CD14-positive monocyte (primary cell): ENCODE measurements at regions not wholly inside any gene's neighbourhood (a gene's known extent, or its start where the extent isn't known, plus 50 kb on each side); places are given as distances from the start of the nearest gene placed in this dataset.
"Not testable (repeated sequence)": the region's sequence is repeated elsewhere in the genome, so short reads cannot be mapped to it uniquely, and the experiment has no call there.

ENCODE experiments used
- DNase-seq, 3 donors: peaks; one replicate each; pipeline ENCODE4 v3.0.0-alpha.2; 2011 to 2022
- H2AFZ ChIP-seq: 2 replicates; pipeline ENCODE4 v1.6.0; 2012; ENCODE audit warnings: mild to moderate bottlenecking, low read depth, low read length, inconsistent platforms; ENCODE audit not compliant: insufficient read depth, poor library complexity, severe bottlenecking
- H3K27ac ChIP-seq, 2 donors: 1 replicate in 1 of 2; 2 replicates in 1 of 2; pipeline ENCODE4 v1.5.1; 2012 to 2013; ENCODE audit warnings: low read length in 2 of 2, control low read depth in 1 of 2, inconsistent platforms in 1 of 2, low read depth in 1 of 2, mild to moderate bottlenecking in 1 of 2
- H3K27me3 ChIP-seq, 2 donors: one replicate each; pipeline versions ENCODE4 v1.6.0 to v1.6.1; 2011 to 2013; ENCODE audit warnings: low read length in 2 of 2; ENCODE audit not compliant: control insufficient read depth in 2 of 2, insufficient read depth in 2 of 2
- H3K36me3 ChIP-seq, 2 donors: replicated peaks in 1 of 2; 1 replicate in 1 of 2; 2 replicates in 1 of 2; pipeline versions ENCODE4 v1.5.1 to v1.6.1; 2012 to 2013; ENCODE audit warnings: low read length in 2 of 2, control low read depth in 1 of 2, inconsistent platforms in 1 of 2, mild to moderate bottlenecking in 1 of 2; ENCODE audit not compliant: insufficient read depth in 2 of 2, control insufficient read depth in 1 of 2
- H3K4me1 ChIP-seq, 2 donors: 1 replicate in 1 of 2; 2 replicates in 1 of 2; pipeline versions ENCODE4 v1.5.1 to v1.6.1; 2012 to 2013; ENCODE audit warnings: low read length in 2 of 2, control low read depth in 1 of 2, inconsistent platforms in 1 of 2, mild to moderate bottlenecking in 1 of 2, moderate library complexity in 1 of 2; ENCODE audit not compliant: insufficient read depth in 2 of 2, control insufficient read depth in 1 of 2
- H3K4me2 ChIP-seq: replicated peaks from 2 replicates; pipeline ENCODE3; 2012; ENCODE audit warnings: low read length, moderate library complexity, mild to moderate bottlenecking; ENCODE audit not compliant: poor library complexity, severe bottlenecking; ENCODE audit errors: extremely low read depth
- H3K4me3 ChIP-seq, 3 experiments: fragments of 200-600 bp in 1 of 3; sonication (generic) in 1 of 3; replicated peaks in 1 of 3; 1 replicate in 2 of 3; 2 replicates in 1 of 3; pipeline ENCODE4 v1.5.1; 2011 to 2013; ENCODE audit warnings: low read length in 3 of 3, mild to moderate bottlenecking in 3 of 3, control low read depth in 2 of 3, low read depth in 2 of 3, inconsistent platforms in 1 of 3, moderate library complexity in 1 of 3
- H3K79me2 ChIP-seq: 2 replicates; pipeline ENCODE4 v1.6.0; 2012; ENCODE audit warnings: mild to moderate bottlenecking, control low read depth, inconsistent platforms, low read length, moderate library complexity; ENCODE audit not compliant: insufficient read depth
- H3K9ac ChIP-seq: 2 replicates; pipeline ENCODE4 v1.6.0; 2017; ENCODE audit warnings: low read length, mild to moderate bottlenecking; ENCODE audit not compliant: insufficient read depth, poor library complexity, severe bottlenecking
- H3K9me3 ChIP-seq, 2 donors: replicated peaks in 1 of 2; 1 replicate in 1 of 2; 2 replicates in 1 of 2; pipeline versions ENCODE4 v1.5.1 to v1.6.1; 2012 to 2013; ENCODE audit warnings: low read length in 2 of 2, control low read depth in 1 of 2; ENCODE audit not compliant: control insufficient read depth in 1 of 2, insufficient read depth in 1 of 2
- H4K20me1 ChIP-seq: 2 replicates; pipeline ENCODE4 v1.6.0; 2012; ENCODE audit warnings: mild to moderate bottlenecking, low read length, control low read depth, moderate library complexity; ENCODE audit not compliant: insufficient read depth
- H3K27ac Mint-ChIP-seq, 7 donors: one replicate each; pipeline ENCODE4 v1.8.0; 2020; ENCODE audit warnings: mild to moderate bottlenecking in 7 of 7, mixed read lengths in 7 of 7, moderate library complexity in 6 of 7, inconsistent platforms in 2 of 7
- H3K27me3 Mint-ChIP-seq, 3 donors: one replicate each; pipeline ENCODE4 v1.8.0; 2021 to 2022; ENCODE audit warnings: low read depth in 3 of 3, mild to moderate bottlenecking in 3 of 3, mixed read lengths in 3 of 3, moderate library complexity in 3 of 3, inconsistent platforms in 1 of 3
- H3K36me3 Mint-ChIP-seq, 2 donors: one replicate each; pipeline ENCODE4 v1.8.0; 2020; ENCODE audit warnings: mixed read lengths in 2 of 2, inconsistent platforms in 1 of 2, mild to moderate bottlenecking in 1 of 2
- H3K4me1 Mint-ChIP-seq: one replicate; pipeline ENCODE4 v1.8.0; 2020; ENCODE audit warnings: mild to moderate bottlenecking, mixed read lengths
- H3K4me3 Mint-ChIP-seq, 2 donors: one replicate each; pipeline ENCODE4 v1.8.0; 2020; ENCODE audit warnings: mild to moderate bottlenecking in 2 of 2, mixed read lengths in 2 of 2, moderate library complexity in 1 of 2
- H3K9me3 Mint-ChIP-seq, 7 donors: one replicate each; pipeline ENCODE4 v1.8.0; 2020 to 2022; ENCODE audit warnings: mixed read lengths in 7 of 7, mild to moderate bottlenecking in 6 of 7, moderate library complexity in 6 of 7, inconsistent platforms in 2 of 7
- CTCF ChIP-seq: fragments of 200-600 bp; IDR thresholded peaks from one replicate; pipeline ENCODE4 v1.8.0; 2022; ENCODE audit warnings: antibody characterized with exemption, mild to moderate bottlenecking
- WGBS: methylation state at CpG from one replicate; pipeline ENCODE4 v1.1.5; 2013; ENCODE audit warnings: missing lambda C conversion rate; ENCODE audit not compliant: insufficient coverage; 5-methylcytosine and 5-hydroxymethylcytosine counted together
- intact Hi-C, 2 donors: fragments of 100-400 bp; cut with micrococcal nuclease; formaldehyde crosslinking; loops; one replicate each; pipeline versions ENCODE4 v1.15.0 to v1.15.1; 2023

DNA sequence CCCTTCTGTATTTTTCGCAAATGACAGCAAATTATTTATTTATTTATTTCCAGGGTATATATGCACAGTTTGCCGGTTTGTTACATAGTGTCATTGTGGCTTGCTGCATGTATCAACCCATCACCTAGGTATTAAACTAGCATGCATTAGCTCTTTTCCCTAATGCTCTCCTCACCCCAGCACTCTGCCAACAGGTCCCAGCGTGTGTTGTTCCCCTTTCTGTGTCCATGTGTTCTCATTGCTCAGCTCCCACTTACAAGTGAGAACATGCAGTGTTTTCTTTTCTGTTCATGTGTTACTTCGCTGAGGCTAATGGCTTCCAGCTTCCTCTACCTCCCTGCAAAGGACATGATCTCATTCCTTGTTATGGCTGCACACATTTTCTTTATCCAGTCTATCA is 592.3 kb downstream of the TRIB2 start:
- no peaks in the 10 kb centered on the region for H3K27me3 Mint-ChIP-seq
- Histone ChIP-seq H3K4me1 (no peaks in the 10 kb centered on the region), H3K79me2 (no peaks in the 10 kb centered on the region), H3K36me3 (no peaks in the 10 kb centered on the region), H3K9ac (no peak overlapping the region), H3K27ac (no peak overlapping the region), H4K20me1 (no peaks in the 10 kb centered on the region), H3K27me3 (no peaks in the 10 kb centered on the region), H3K9me3 (peaks cover 12 to 16% of the 10 kb centered on the region in 2 donors), H3K4me2 (no peak overlapping the region), H2AFZ (no peak overlapping the region), H3K4me3 (no peak overlapping the region)
- no peaks in the 10 kb centered on the region for H3K4me1 Mint-ChIP-seq
- H3K27ac Mint-ChIP-seq: no peak overlapping the region
- no peak for TF ChIP-seq CTCF
- peaks cover 3 to 21% (median 6%) of the 10 kb centered on the region in 7 donors for H3K9me3 Mint-ChIP-seq
- WGBS: 67% methylated on average over 1 of the region's 4 CpGs
- intact Hi-C loops: no loop called here
- DNase-seq: no peak
- H3K36me3 Mint-ChIP-seq: no peaks in the 10 kb centered on the region
- H3K4me3 Mint-ChIP-seq: no peak overlapping the region

DNA sequence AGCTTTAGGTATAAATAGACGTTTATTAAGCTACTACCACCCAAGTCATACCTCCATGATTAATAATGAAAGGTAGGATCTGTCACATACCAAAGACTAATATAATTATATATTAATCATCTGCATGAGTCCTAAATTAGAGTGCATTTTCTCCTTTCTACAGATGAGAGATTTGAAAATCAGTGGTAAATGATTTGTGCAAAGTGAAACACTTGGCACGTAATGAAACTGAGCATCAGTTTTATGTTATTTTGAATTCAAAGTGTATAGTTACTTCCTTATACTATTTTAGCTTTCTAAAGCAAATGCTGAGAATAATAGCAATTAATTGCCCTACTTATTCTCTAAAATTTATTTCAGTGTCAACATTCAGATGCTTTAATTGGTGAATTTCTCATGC is 615.3 kb downstream of the TRIB2 start:
- H3K4me3 Mint-ChIP-seq: no peak overlapping the region
- no peak for DNase-seq
- no peak overlapping the region for H3K4me3 ChIP-seq
- no peak overlapping the region for H3K4me2 ChIP-seq
- no peaks in the 10 kb centered on the region for H3K79me2 ChIP-seq
- H2AFZ ChIP-seq: no peak overlapping the region
- no peaks in the 10 kb centered on the region for H3K27me3 ChIP-seq
- H3K36me3 ChIP-seq: no peaks in the 10 kb centered on the region
- no peaks in the 10 kb centered on the region for H3K27me3 Mint-ChIP-seq
- no peaks in the 10 kb centered on the region for H3K36me3 Mint-ChIP-seq
- H3K27ac ChIP-seq: no peak overlapping the region
- no peak overlapping the region for H3K27ac Mint-ChIP-seq
- WGBS: no CpG with 5 or more reads among the region's 2 CpGs
- intact Hi-C loops: no loop called here
- no peaks in the 10 kb centered on the region for H3K4me1 Mint-ChIP-seq
- peaks cover 0 to 12% of the 10 kb centered on the region in 2 donors for H3K9me3 ChIP-seq
- no peak for TF ChIP-seq CTCF
- no peaks in the 10 kb centered on the region for H3K4me1 ChIP-seq
- H4K20me1 ChIP-seq: no peaks in the 10 kb centered on the region
- peaks cover 0 to 9% (median 2%) of the 10 kb centered on the region in 7 donors for H3K9me3 Mint-ChIP-seq
- no peak overlapping the region for H3K9ac ChIP-seq

- H3K4me2 ChIP-seq, H3K27me3 ChIP-seq, H3K4me1 Mint-ChIP-seq, H3K4me1 ChIP-seq, H3K27ac ChIP-seq, DNase-seq, H3K79me2 ChIP-seq, H3K4me3 Mint-ChIP-seq, H2AFZ ChIP-seq, H3K9ac ChIP-seq, H3K36me3 ChIP-seq, H3K27me3 Mint-ChIP-seq, H3K4me3 ChIP-seq, H4K20me1 ChIP-seq, intact Hi-C loops, H3K36me3 Mint-ChIP-seq, H3K9me3 Mint-ChIP-seq, H3K27ac Mint-ChIP-seq: not testable (repeated sequence)
- H3K9me3 ChIP-seq: peaks cover 0 to 12% of the 10 kb centered on the region in 2 donors
Measured at GRCh38 chr2:13334071-13334470, 617.3 kb downstream of the TRIB2 start.
